Cardiac muscle cell (in vitro differentiated cells and primary cell): ENCODE measurements at regions not wholly inside any gene's neighbourhood (a gene's known extent, or its start where the extent isn't known, plus 50 kb on each side); places are given as distances from the start of the nearest gene placed in this dataset.

Source experiments
- DNase-seq, 2 donors: peaks; one replicate each; pipeline versions ENCODE4 v3.0.0 to v3.0.0-alpha.2; 2010 to 2017; ENCODE audit warnings: low read depth in 1 of 2, low spot score in 1 of 2
- H3K27ac ChIP-seq: fragments of 200-600 bp; sonication (generic); 2 replicates; pipeline ENCODE4 v1.5.1; 2016
- H3K27me3 ChIP-seq: fragments of 200-600 bp; sonication (generic); 2 replicates; pipeline ENCODE4 v1.6.0; 2016; ENCODE audit warnings: control low read depth
- H3K36me3 ChIP-seq: fragments of 200-600 bp; sonication (generic); 2 replicates; pipeline ENCODE4 v1.5.1; 2016; ENCODE audit warnings: control low read depth
- H3K4me1 ChIP-seq: fragments of 200-600 bp; sonication (generic); 2 replicates; pipeline ENCODE4 v1.8.1; 2017; ENCODE audit warnings: low read depth, mild to moderate bottlenecking, mixed run types
- H3K4me3 ChIP-seq: fragments of 200-600 bp; sonication (generic); 2 replicates; pipeline ENCODE4 v1.5.1; 2016; ENCODE audit warnings: mild to moderate bottlenecking
- H3K9me3 ChIP-seq: fragments of 200-600 bp; sonication (generic); 2 replicates; pipeline ENCODE4 v1.5.1; 2017; ENCODE audit warnings: low read depth, mild to moderate bottlenecking, control low read depth
- TF ChIP-seq, protein P1 (sequence below): IDR thresholded peaks from 2 replicates; pipeline ENCODE4 v1.5.1; 2012; ENCODE audit warnings: low read depth, mild to moderate bottlenecking, low read length

DNA sequence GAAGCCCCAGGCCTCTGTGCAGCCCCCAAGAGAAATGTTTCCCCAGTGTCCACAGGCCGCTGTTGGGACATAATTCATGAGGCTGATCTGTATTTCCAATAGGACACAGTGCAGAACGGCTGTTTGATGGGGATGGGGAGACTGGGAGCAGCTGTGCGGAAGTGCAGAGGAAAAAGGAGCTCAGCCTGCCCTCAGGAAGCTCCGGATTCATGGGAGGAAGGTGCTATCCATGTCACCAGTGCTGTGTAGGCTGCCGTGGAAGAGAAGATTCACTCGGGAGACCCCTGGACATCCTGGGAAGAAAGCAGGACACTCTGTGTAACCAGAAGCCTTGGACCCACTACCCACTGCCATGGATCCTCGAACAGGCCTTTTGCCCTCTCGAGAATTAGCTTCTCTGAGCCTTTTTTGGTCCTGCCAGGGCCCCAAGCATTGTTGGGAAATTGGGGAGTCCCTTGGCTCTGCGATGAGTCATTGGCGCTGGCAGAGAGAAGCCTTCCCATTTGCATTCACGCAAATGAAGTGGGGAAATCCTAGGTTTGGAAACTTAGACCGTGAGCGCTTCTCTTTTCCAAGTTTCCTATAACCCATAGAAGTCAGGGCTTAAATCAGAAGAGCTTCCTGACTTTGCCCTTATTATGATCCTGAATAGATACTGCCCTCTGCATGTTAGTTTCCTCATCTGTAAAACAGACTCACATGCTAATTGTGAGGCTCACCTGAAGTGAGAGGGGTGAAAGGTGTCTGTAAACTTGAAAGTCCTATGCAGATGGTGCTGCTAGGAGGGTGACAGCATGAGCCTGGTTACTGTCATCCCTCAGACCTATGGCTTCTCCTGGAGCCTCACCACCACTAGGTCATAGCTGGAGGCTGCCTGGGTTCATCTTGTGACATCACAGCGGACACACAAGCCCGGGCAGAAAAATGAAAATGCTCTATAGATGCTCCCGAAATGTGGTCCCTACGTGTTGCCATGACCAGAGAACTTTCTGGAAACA lies 229.2 kb upstream of the B3GAT1 start:
- no peak overlapping the region for H3K27ac ChIP-seq
- DNase-seq, result no peak
- H3K9me3 ChIP-seq, result no peaks in the 10 kb centered on the region
- H3K4me1 ChIP-seq, result no peaks in the 10 kb centered on the region
- no peaks in the 10 kb centered on the region for H3K36me3 ChIP-seq
- TF ChIP-seq, protein P1, sequence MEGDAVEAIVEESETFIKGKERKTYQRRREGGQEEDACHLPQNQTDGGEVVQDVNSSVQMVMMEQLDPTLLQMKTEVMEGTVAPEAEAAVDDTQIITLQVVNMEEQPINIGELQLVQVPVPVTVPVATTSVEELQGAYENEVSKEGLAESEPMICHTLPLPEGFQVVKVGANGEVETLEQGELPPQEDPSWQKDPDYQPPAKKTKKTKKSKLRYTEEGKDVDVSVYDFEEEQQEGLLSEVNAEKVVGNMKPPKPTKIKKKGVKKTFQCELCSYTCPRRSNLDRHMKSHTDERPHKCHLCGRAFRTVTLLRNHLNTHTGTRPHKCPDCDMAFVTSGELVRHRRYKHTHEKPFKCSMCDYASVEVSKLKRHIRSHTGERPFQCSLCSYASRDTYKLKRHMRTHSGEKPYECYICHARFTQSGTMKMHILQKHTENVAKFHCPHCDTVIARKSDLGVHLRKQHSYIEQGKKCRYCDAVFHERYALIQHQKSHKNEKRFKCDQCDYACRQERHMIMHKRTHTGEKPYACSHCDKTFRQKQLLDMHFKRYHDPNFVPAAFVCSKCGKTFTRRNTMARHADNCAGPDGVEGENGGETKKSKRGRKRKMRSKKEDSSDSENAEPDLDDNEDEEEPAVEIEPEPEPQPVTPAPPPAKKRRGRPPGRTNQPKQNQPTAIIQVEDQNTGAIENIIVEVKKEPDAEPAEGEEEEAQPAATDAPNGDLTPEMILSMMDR, result no peak
- no peaks in the 10 kb centered on the region for H3K27me3 ChIP-seq
- no peak overlapping the region for H3K4me3 ChIP-seq

DNA sequence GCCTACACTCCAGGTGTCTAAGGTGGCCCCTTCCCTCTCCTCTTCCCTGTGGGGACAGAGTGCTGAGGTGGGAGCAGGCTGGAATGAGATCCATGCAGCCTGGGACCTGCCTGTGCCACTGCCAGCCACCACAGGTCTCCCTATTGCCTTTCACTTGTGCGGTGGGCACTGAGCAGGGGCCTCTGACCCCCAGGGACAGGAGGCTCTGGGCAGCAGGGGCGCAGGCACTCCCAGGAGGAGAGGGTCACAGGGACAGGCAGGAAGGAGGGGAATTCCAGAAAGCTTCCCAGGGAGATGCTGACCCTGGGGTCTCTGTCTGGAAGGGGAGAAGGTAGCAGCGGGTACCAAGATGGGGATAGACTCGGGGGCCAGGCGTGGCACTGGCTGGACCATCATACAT lies 228.5 kb upstream of the B3GAT1 start:
- Histone ChIP-seq H3K4me3 (no peak overlapping the region), H3K9me3 (no peaks in the 10 kb centered on the region), H3K27ac (no peak overlapping the region), H3K27me3 (no peaks in the 10 kb centered on the region), H3K36me3 (no peaks in the 10 kb centered on the region), H3K4me1 (no peaks in the 10 kb centered on the region)
- no peak for DNase-seq
- TF ChIP-seq, protein P1, result no peak

DNA sequence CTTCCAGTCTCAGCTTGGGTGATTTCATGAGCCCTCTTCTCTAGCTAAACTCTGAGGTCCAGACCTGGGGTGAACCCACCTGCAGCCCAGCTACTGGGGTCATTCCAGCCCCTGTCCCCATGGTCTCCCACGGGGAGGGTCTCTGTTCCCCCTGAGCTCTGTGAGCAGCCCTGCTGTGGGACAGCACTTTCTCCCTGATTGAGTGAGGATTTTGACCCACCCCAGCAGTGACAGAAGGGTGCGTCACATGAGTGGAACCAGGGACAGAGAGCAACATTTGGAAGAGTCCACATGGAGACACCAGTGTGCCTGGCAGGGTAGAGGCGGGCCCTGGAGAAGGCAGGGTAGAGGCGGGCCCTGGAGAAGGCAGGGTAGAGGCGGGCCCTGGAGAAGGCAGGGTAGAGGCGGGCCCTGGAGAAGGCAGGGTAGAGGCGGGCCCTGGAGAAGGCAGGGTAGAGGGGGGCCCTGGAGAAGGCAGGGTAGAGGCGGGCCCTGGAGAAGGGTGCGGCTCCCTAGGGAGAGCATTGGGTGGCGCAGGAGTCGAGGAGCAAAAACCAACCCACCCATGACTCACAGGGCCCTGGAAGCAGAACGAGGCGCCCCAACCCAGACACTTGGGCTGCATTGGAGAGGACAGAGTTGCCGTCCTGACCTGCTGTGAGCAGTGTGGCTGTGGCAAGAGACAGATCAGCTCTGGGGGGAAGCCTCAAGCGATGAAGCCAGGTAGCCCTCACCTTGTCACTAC lies 227.7 kb upstream of the B3GAT1 start:
- no peaks in the 10 kb centered on the region for H3K36me3 ChIP-seq
- TF ChIP-seq, protein P1, result no peak
- H3K4me3 ChIP-seq, result no peak overlapping the region
- H3K4me1 ChIP-seq, result no peaks in the 10 kb centered on the region
- H3K27ac ChIP-seq, result no peak overlapping the region
- no peak for DNase-seq
- no peaks in the 10 kb centered on the region for H3K9me3 ChIP-seq
- H3K27me3 ChIP-seq, result no peaks in the 10 kb centered on the region

DNA sequence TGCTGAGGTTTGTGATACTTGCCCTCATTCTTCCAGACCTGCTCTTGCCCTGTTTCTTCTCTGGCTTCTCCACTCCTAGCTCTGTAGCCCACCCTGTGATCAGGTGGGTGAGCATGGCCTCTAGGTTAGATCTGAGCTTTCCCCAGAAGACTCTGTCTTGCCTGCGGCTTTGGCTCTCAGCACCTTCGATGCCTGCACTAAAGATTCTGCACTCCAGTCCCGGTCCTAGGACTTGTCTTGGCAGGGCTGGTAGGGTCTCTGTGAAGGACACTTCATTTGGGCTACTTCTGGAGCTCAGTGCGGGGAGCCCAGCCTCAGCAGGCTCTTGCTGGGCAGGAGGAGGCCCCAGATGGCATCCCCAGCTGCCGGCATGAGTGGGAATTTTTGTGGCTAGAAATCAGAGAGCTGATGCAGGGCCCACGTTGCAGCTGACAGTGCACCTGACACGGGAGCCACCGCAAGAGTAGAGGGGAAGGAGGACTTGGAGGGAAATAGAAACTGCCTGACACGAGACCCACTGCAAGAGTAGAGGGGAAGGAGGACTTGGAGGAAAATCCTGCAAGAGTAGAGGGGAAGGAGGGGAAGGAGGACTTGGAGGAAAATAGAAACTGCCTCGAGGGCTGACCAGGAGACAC lies 226.9 kb upstream of the B3GAT1 start:
- Histone ChIP-seq H3K36me3 (no peaks in the 10 kb centered on the region), H3K27ac (no peak overlapping the region), H3K4me3 (no peak overlapping the region), H3K9me3 (no peaks in the 10 kb centered on the region), H3K27me3 (no peaks in the 10 kb centered on the region), H3K4me1 (no peaks in the 10 kb centered on the region)
- TF ChIP-seq, protein P1, result no peak
- DNase-seq, result no peak
